GM21526 (cell line): ENCODE measurements at regions not wholly inside any gene's neighbourhood (a gene's known extent, or its start where the extent isn't known, plus 50 kb on each side); places are given as distances from the start of the nearest gene placed in this dataset.

Source experiments
- ATAC-seq: cut with Tn5 transposase; IDR thresholded peaks from one replicate; pipeline ENCODE4 v1.9.1; 2021; ENCODE audit warnings: moderate library complexity; ENCODE audit not compliant: unreplicated experiment, low FRiP score

- ATAC-seq = no peak
Observed at GRCh38 chr2:147051814-147052213, 793.0 kb upstream of the ACVR2A start.

- ATAC-seq = no peak
Observed at GRCh38 chr2:147051248-147051647, 793.6 kb upstream of the ACVR2A start.

- ATAC-seq = no peak
Observed at GRCh38 chr2:147049957-147050356, 794.9 kb upstream of the ACVR2A start.

DNA sequence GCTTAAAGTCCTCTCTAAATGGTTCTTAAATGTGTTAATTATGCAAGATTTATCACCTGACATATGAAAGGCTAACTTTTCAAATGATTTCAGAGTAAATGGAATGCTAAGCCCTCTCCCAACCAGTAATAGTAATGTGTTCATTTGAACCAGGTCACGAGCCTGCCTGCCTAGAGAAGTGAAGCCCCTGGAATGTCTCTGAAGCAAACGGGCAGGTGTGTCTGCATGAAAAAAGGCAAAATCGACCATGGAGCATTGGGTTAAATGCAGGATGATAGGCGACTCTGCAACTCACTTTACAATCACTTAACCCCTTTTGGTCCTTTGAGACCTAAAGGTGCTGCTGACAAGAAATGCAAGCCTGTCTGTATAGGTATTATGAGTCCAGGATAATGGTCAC is 798.4 kb upstream of the ACVR2A start:
- no peak for ATAC-seq

DNA sequence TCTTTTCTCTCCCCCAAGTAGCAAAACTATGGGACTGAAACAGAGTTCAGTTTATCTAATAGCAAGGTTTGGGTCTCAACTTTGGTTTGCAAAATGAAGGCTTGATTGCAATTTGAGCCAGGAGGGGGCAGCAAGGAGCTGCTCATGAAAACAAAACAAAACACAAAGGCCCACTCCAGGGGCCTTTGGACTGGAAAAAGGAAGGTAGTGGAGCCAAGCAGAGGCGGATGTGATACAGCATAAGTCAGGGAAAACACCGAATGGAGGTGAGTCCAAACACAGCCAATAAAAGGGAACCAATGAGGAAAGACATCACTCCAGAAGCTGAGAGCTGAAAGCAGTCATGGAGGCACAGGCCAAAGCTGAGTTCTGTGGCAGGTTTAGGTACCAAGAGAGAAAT is 799.7 kb upstream of the ACVR2A start:
- no peak for ATAC-seq

DNA sequence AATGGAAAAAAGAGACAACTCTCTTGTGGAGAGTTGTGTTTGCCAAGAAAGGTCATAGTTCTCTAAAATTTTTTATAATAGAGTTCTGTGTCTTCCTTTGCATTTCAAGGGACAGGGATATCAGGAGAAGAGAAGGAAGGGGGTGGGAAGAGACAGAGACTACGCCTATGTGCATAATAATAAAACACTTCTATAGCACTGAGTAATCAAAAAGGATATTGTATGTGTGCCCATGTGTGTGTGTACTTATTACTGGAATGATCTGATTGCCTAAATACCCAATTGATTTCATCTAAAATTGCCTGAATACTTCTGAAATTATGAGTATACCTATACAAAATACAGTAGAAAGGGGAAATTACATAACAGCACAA is 803.7 kb upstream of the ACVR2A start:
- ATAC-seq = no peak

DNA sequence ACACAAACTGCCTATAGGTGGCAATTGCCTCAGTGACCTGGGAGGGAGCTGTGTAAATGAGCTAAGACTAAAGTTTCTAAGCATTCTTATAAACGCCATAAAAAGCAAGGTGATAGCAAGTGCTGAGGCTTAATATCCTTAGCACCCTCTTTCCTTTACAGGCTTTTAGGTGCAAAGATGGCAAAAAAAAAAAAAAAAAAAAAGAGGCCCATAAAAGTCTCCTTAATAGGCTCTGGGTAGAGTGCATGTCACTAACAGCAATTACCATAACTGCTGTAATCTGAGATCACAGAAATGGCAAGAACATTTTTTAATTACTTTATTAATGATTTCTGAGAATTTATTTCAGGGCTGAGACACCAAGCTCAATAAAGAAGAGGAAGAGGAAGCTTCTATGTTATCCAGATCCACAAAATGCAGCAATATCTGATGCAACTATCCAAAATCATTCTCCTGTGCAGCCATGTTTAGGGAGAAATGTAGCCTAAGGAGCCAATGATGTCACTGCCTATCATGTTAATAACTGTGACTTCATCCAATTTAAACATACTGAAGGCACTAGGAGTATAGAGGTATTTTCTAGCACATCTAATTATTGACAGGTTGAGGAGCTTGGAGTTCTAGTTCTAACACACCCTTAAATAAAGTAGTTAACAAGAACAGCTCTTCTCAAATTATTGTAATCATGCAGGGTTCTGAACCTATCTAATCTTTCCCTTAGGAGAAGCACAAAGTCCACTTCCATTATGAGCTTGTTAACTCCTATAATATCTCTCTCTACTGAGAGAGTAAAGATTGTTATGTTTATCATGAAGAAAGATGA is 804.3 kb upstream of the ACVR2A start:
- ATAC-seq = no peak

DNA sequence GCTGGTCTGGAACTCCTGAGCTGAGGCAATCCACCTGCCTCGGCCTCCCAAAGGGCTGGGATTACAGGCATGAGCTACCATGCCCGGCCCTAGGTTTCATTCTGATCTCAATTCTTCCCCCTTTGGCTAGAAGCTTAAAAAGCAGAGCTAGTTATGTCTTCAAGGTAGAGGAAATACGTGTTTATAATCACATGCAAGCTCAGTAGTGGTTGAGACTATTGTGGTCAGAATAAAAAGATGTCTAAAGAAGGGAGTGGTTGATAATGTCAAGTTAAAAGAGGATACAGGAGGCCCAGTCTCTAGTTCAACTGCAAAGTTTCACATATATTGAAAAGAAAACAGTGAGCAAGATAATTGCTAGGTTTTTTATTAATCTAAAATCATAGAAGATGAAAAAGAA is 807.8 kb upstream of the ACVR2A start:
- no peak for ATAC-seq

GRCh38 chr2:147033044-147033443 is 811.8 kb upstream of the ACVR2A start:
- no peak for ATAC-seq

DNA sequence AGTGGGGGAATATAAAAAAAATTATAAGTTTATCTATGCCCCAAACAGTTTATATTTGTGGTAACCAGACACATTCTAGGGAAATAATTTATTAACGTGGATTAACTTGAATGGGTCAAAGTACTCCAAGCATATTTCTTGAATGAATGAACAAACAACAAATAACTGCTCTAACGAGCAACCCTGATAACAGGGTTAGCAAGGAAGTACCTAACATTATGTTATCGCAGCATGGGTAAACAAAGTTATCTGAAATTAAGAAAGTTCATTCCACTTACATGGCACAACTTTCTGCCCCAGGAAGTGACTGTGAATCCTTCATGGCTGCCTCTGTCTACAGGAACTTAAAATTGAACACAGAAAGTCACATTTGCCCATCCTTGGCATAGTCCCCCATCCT is 812.9 kb upstream of the ACVR2A start:
- ATAC-seq = no peak

GRCh38 chr2:147030966-147031720 is 813.7 kb upstream of the ACVR2A start:
- no peak for ATAC-seq

GRCh38 chr2:147027436-147027835 is 817.4 kb upstream of the ACVR2A start:
- ATAC-seq = no peak

DNA sequence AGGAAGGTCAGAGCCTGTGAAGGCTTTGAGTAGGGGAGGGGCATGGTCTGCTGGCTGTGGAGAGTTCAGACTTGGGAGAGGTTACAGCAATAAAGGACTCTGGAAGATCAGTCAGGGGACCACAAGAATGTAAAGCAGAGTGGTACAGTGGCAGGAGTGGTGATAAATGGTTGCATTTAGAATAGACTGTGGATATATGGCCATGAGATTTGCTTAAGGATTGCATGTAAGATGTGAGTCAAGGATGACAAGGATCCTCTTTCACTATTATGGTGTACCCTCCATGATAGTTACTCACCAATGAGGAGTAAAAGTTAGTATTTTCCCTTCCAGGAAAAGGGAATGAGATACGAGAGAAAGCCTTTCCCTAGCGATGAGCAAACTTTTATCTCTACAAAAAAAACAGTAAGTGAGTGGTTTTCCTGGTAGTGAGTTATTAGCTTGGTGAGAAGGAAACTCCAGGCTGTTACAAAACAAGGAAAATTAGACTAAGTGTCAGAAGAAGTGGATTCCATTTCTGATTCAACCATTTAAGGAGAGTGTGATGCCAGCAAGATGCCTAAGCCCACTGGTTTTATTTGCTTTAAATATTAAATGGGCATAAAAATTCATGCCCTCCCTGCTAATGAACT is 818.0 kb upstream of the ACVR2A start:
- no peak for ATAC-seq

DNA sequence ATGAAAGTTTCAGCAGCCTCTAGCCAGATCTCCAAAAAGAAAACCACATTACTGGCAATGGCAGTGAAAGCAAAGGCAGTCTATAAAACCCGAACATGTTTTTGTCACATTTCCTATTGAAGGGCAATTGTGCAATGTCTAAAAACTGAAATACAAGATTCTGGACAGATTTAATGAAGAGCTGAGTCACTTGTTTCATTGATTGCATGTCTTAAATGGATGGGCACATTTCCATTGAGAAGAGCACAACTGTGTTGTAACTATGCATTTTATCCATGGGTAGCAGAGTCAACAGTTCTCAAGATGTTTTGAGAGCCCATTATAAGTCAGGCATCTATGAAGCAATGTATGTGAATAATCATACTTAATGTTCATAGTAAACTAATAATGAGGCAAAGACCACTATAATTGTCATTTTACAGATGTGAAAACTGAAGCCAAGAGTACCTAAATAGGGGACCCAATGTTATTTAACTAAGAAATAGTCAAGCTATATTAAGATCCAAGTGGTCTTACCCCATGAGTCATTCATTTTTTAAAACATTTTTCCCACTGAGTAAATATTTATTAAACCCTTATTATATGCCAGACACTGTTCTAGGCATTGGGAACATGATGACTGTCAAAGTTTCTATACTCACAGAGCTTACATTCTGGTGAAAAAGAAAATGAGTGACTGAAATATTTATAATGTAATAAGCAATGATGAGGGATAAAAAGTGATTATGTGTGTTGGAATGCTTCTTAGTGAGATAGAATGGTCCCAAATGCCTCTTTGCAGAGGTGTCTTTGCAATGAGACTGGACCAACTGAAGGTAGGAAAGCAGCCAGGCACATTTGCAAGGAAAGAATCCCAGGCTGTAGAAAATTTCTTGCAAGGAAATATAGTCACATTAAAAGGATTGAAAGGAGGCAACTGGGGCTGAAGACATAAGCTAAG is 818.9 kb upstream of the ACVR2A start:
- no peak for ATAC-seq

DNA sequence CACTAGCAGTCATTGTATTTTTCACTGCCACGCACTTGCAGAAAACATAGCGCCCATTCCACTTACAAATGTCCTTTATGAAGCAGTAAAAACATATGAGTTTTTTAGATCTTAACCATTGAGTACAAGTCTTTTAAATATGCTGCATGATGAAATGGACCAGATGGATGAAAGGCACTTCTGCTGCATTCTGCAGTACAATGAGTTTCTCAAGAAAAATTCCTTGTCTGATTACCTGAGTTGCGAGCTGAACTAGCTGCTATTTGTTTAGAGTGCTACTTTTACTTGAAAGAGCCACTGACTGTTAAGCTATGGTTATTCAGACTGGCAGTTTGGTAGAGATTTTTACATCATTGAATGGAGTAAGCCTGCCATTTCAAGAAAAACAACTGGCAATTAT is 825.5 kb upstream of the ACVR2A start:
- no peak for ATAC-seq

DNA sequence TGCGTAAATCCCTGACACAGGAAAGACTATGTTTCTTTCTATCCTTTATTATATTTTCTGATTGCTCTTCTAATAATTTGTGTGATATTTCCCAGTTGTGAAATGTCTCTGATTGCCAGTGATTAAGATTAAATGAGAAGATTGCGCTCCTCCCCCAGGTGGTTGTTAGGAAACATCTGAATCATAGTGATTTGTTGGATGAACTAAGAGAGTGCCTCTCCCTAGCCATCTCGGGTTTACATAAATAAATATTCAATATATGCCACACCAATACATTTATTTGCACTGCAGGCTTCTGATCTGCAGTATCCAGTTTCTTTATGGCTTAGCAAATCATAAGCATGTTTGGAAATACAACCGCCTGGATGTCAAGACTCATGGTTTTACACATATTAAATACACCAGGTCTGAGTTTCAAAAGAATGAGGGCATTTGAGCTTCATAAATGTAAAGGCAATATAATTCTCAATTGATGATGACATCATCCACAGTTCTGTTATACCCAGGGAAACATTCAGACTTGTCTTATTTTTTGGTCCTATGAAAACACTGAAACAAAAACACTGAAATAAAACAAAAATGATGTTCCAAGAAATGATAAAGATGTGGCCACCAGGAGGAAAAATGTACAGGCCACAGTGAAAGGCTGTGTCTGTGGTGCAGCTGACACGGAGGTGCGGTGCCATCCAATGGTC is 826.7 kb upstream of the ACVR2A start:
- no peak for ATAC-seq

DNA sequence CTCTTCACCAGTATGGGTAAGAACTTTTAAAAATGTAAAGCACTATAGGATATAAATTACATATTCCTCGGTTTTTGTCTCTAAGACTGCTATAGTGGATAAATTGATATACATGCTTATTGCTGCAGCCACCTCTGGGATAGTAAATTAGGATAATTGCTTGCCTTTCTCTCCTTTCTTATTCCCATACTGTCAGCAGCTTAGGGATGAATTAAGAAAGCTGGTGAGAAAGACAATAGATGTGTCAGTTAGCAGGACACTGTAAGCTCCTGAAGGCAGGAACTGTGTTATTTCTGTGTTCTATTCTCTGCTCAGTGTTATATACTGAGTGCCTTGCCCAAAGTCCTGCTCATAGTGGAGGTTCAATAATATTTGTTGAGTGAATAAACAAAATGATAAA is 828.6 kb upstream of the ACVR2A start:
- ATAC-seq = no peak

DNA sequence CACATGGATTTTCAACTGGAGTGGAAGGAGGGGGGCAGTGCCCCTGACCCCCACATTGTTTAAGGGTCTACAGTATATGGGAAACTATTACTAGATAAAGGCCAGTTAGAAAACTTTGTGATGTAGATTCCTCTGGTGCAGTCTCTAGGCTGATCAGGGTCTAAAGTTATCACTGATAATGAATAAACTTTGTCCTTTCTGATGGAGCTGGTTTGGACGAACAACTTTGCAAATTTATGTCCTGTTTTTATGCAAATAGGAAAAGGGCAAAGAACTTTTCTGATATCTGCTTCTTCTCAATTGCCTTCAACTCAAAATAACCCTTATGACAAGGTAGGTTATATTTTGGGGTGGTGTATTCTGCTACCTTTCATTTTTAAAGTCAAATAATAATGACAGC is 829.2 kb upstream of the ACVR2A start:
- ATAC-seq = no peak

- ATAC-seq = no peak
Observed at GRCh38 chr2:147013696-147014392, 831.0 kb upstream of the ACVR2A start.
